IMR-90 (cell line): ENCODE measurements at regions not wholly inside any gene's neighbourhood (a gene's known extent, or its start where the extent isn't known, plus 50 kb on each side); places are given as distances from the start of the nearest gene placed in this dataset.
"Not testable (repeated sequence)": the region's sequence is repeated elsewhere in the genome, so short reads cannot be mapped to it uniquely, and the experiment has no call there.

Experiments
- CEBPB ChIP-seq: IDR thresholded peaks from 2 replicates; pipeline ENCODE4 v1.6.1; 2012; ENCODE audit warnings: low read depth, low read length, improper control_type of control experiment
- CHD1 ChIP-seq: IDR thresholded peaks from 2 replicates; pipeline ENCODE4 v1.6.1; 2012; ENCODE audit warnings: low read depth, low read length, improper control_type of control experiment
- FOS ChIP-seq: fragments of 150-350 bp; IDR thresholded peaks from 2 replicates; pipeline ENCODE4 v1.6.1; 2016; ENCODE audit warnings: low read depth, low read length
- MAFK ChIP-seq: IDR thresholded peaks from 2 replicates; pipeline ENCODE4 v1.6.1; 2012; ENCODE audit warnings: low read depth, low read length, improper control_type of control experiment
- MAZ ChIP-seq: IDR thresholded peaks from 2 replicates; pipeline ENCODE4 v1.6.1; 2012; ENCODE audit warnings: low read depth, mild to moderate bottlenecking, low read length, improper control_type of control experiment, moderate library complexity, borderline replicate concordance
- MXI1 ChIP-seq: IDR thresholded peaks from 2 replicates; pipeline ENCODE4 v1.6.1; 2012; ENCODE audit warnings: low read depth, mild to moderate bottlenecking, low read length, moderate library complexity, borderline replicate concordance
- POLR2A ChIP-seq: IDR thresholded peaks from 2 replicates; pipeline ENCODE4 v1.6.1; 2012; ENCODE audit warnings: mild to moderate bottlenecking, low read depth, low read length
- RAD21 ChIP-seq: IDR thresholded peaks from 2 replicates; pipeline ENCODE4 v1.6.1; 2012; ENCODE audit warnings: low read length, improper control_type of control experiment
- RFX5 ChIP-seq: IDR thresholded peaks from 2 replicates; pipeline ENCODE4 v1.8.0; 2012; ENCODE audit warnings: low read depth, mild to moderate bottlenecking, low read length, moderate library complexity
- SMC3 ChIP-seq: fragments of 150-350 bp; IDR thresholded peaks from 2 replicates; pipeline ENCODE4 v1.6.1; 2016; ENCODE audit warnings: low read depth, mild to moderate bottlenecking, antibody characterized with exemption, low read length, moderate library complexity
- TF ChIP-seq, protein P1 (sequence below): conservative IDR thresholded peaks from 2 replicates; pipeline ENCODE4 v1.5.1; 2012; ENCODE audit warnings: mild to moderate bottlenecking, low read depth, low read length, improper control_type of control experiment

DNA sequence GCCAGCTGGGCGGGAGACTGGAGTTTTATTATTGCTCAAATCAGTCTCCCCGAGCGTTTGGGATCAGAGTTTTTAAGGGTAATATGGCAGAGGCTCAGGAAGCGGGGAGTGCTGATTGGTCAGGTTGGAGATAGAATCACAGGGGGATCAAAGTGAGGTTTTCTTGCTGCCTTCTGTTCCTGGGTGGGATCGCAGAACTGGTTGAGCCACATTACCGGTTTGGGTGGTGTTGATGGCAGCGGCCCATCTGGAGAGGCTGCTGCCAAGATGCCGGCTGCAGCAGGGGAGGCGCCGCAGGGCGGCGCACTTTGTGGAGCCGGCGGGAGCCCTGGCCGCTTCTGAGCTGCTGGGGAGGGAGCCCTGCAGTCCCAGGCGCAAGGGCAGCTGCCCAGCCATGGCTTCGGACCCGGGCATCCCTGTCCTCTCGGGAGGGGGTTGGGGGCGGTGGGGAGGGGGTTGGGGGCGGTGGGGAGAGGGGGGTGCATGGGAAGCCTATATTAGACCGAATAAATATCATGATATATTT is 268.9 kb upstream of the ZNF658 start:
- TF ChIP-seq CEBPB, RAD21, MXI1, MAZ, RFX5, POLR2A, CHD1, MAFK, FOS, SMC3: not testable (repeated sequence)
- TF ChIP-seq, protein P1, sequence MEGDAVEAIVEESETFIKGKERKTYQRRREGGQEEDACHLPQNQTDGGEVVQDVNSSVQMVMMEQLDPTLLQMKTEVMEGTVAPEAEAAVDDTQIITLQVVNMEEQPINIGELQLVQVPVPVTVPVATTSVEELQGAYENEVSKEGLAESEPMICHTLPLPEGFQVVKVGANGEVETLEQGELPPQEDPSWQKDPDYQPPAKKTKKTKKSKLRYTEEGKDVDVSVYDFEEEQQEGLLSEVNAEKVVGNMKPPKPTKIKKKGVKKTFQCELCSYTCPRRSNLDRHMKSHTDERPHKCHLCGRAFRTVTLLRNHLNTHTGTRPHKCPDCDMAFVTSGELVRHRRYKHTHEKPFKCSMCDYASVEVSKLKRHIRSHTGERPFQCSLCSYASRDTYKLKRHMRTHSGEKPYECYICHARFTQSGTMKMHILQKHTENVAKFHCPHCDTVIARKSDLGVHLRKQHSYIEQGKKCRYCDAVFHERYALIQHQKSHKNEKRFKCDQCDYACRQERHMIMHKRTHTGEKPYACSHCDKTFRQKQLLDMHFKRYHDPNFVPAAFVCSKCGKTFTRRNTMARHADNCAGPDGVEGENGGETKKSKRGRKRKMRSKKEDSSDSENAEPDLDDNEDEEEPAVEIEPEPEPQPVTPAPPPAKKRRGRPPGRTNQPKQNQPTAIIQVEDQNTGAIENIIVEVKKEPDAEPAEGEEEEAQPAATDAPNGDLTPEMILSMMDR, result not testable (repeated sequence)
